H1 (cell line): ENCODE measurements at regions not wholly inside any gene's neighbourhood (a gene's known extent, or its start where the extent isn't known, plus 50 kb on each side); places are given as distances from the start of the nearest gene placed in this dataset.
"Not testable (repeated sequence)": the region's sequence is repeated elsewhere in the genome, so short reads cannot be mapped to it uniquely, and the experiment has no call there.

Experiments
- CTCF ChIA-PET: fragments of 300-600 bp; sonication (Branson Sonifier 250); formaldehyde crosslinking; loops from one replicate; lab custom pipeline; 2021; ENCODE audit not compliant: partially characterized antibody; lab: Charles Lee
- POLR2A ChIA-PET: fragments of 300-600 bp; sonication (Branson Sonifier 250); formaldehyde crosslinking; loops from one replicate; lab custom pipeline; 2021; ENCODE audit warnings: inconsistent platforms; ENCODE audit not compliant: partially characterized antibody; lab: Charles Lee
- DNase-seq, 2 experiments: peaks; one replicate each; pipeline versions ENCODE4 v3.0.0 to v3.0.0-alpha.2; 2010 to 2022; ENCODE audit warnings: low spot score in 2 of 2, low read depth in 1 of 2, mixed read lengths in 1 of 2
- FAIRE-seq: peaks from 2 replicates; lab custom pipeline; 2011; peaks lifted over from hg19 to GRCh38; lab: Jason Lieb, UNC
- H2AFZ ChIP-seq: 2 replicates; pipeline ENCODE4 v1.8.1; 2012; ENCODE audit warnings: low read length, inconsistent platforms
- H2AK5ac ChIP-seq: 2 replicates; pipeline ENCODE4 v1.6.1; 2013; ENCODE audit warnings: low read depth, low read length
- H2BK120ac ChIP-seq: replicated peaks from 2 replicates; pipeline ENCODE3; 2013; ENCODE audit warnings: low read depth, low read length, inconsistent platforms
- H2BK12ac ChIP-seq: 2 replicates; pipeline ENCODE4 v1.6.1; 2013; ENCODE audit warnings: low read depth, low read length
- H2BK15ac ChIP-seq: 2 replicates; pipeline ENCODE4 v1.6.1; 2013; ENCODE audit warnings: low read length
- H2BK20ac ChIP-seq: 2 replicates; pipeline ENCODE4 v1.6.1; 2013; ENCODE audit warnings: low read length
- H2BK5ac ChIP-seq: 2 replicates; pipeline ENCODE4 v1.6.1; 2013; ENCODE audit warnings: low read depth, low read length
- H3K14ac ChIP-seq: 2 replicates; pipeline ENCODE4 v1.6.1; 2013; ENCODE audit warnings: inconsistent platforms; ENCODE audit not compliant: insufficient read length
- H3K18ac ChIP-seq: 2 replicates; pipeline ENCODE4 v1.6.1; 2013; ENCODE audit warnings: low read length; ENCODE audit errors: extremely low read depth
- H3K23ac ChIP-seq: 2 replicates; pipeline ENCODE4 v1.6.1; 2013; ENCODE audit warnings: inconsistent platforms; ENCODE audit not compliant: insufficient read length
- H3K23me2 ChIP-seq: 2 replicates; pipeline ENCODE4 v1.6.1; 2013; ENCODE audit warnings: low read depth, low read length
- H3K27ac ChIP-seq: 2 replicates; pipeline ENCODE4 v1.6.1; 2011; ENCODE audit warnings: low read depth, low read length, inconsistent platforms
- H3K27me3 ChIP-seq, 4 experiments: replicated peaks in 1 of 4; 1 replicate in 1 of 4; 2 replicates in 3 of 4; pipeline versions ENCODE4 v1.6.1 to v1.8.1; 2011 to 2013; ENCODE audit warnings: low read length in 3 of 4, mild to moderate bottlenecking in 3 of 4, inconsistent platforms in 2 of 4, mixed read lengths in 2 of 4, moderate library complexity in 1 of 4; ENCODE audit not compliant: control insufficient read depth in 3 of 4, insufficient read depth in 3 of 4; ENCODE audit errors: extremely low read depth in 1 of 4
- H3K36me3 ChIP-seq, 4 experiments: 2 replicates each; pipeline versions ENCODE4 v1.6.1 to v1.8.1; 2011 to 2013; ENCODE audit warnings: mild to moderate bottlenecking in 4 of 4, low read length in 3 of 4, moderate library complexity in 2 of 4, control low read depth in 1 of 4, inconsistent platforms in 1 of 4; ENCODE audit not compliant: insufficient read depth in 4 of 4, control insufficient read depth in 2 of 4
- H3K4ac ChIP-seq: replicated peaks from 2 replicates; pipeline ENCODE3; 2013; ENCODE audit warnings: low read length, low read depth, mixed read lengths, inconsistent platforms; ENCODE audit not compliant: insufficient read length
- H3K4me1 ChIP-seq, 4 experiments: replicated peaks in 1 of 4; 1 replicate in 1 of 4; 2 replicates in 3 of 4; pipeline versions ENCODE4 v1.6.1 to v1.8.1; 2011 to 2013; ENCODE audit warnings: low read length in 3 of 4, inconsistent platforms in 2 of 4, mixed read lengths in 1 of 4; ENCODE audit not compliant: insufficient read depth in 4 of 4, control insufficient read depth in 3 of 4
- H3K4me2 ChIP-seq, 2 experiments: 2 replicates each; pipeline versions ENCODE4 v1.6.1 to v1.8.1; 2011 to 2013; ENCODE audit warnings: low read depth in 2 of 2, low read length in 2 of 2, control low read depth in 1 of 2, inconsistent platforms in 1 of 2, mild to moderate bottlenecking in 1 of 2; ENCODE audit not compliant: insufficient read depth in 1 of 2
- H3K4me3 ChIP-seq, 4 experiments: fragments of 200-600, 300-600 bp in 1 of 4; sonication (generic), shearing (Covaris generic), sonication (Bioruptor Twin) in 1 of 4; 2 replicates each; pipeline versions ENCODE4 v1.5.1 to v1.8.1; 2011 to 2016; ENCODE audit warnings: low read length in 4 of 4, low read depth in 3 of 4, control low read depth in 2 of 4, inconsistent platforms in 2 of 4, mild to moderate bottlenecking in 2 of 4, mixed read lengths in 1 of 4, moderate library complexity in 1 of 4; ENCODE audit not compliant: insufficient read depth in 2 of 4; ENCODE audit errors: extremely low read depth in 1 of 4
- H3K56ac ChIP-seq: replicated peaks from 2 replicates; pipeline ENCODE3; 2013; ENCODE audit warnings: low read depth, mild to moderate bottlenecking, mixed read lengths, low read length, inconsistent platforms; ENCODE audit not compliant: insufficient read length
- H3K79me1 ChIP-seq: 2 replicates; pipeline ENCODE4 v1.6.1; 2013; ENCODE audit warnings: low read depth, low read length, control low read depth
- H3K79me2 ChIP-seq, 2 experiments: 2 replicates each; pipeline versions ENCODE4 v1.6.1 to v1.8.1; 2012 to 2013; ENCODE audit warnings: low read length in 2 of 2, mild to moderate bottlenecking in 2 of 2, inconsistent platforms in 1 of 2; ENCODE audit not compliant: insufficient read depth in 2 of 2, control insufficient read depth in 1 of 2
- H3K9ac ChIP-seq, 4 experiments: replicated peaks in 1 of 4; 1 replicate in 1 of 4; 2 replicates in 3 of 4; pipeline versions ENCODE4 v1.6.1 to v1.8.1; 2011 to 2013; ENCODE audit warnings: low read depth in 3 of 4, low read length in 3 of 4, control low read depth in 2 of 4, mild to moderate bottlenecking in 2 of 4, moderate library complexity in 2 of 4, inconsistent platforms in 1 of 4; ENCODE audit errors: extremely low read depth in 1 of 4
- H3K9me3 ChIP-seq, 2 experiments: 2 replicates each; pipeline versions ENCODE4 v1.6.1 to v1.8.1; 2012 to 2013; ENCODE audit warnings: mild to moderate bottlenecking in 2 of 2, moderate library complexity in 2 of 2, control low read depth in 1 of 2, inconsistent platforms in 1 of 2, low read depth in 1 of 2, low read length in 1 of 2, mixed read lengths in 1 of 2; ENCODE audit not compliant: insufficient read depth in 2 of 2
- H4K20me1 ChIP-seq, 2 experiments: replicated peaks in 1 of 2; 2 replicates each; pipeline versions ENCODE3 to v1.8.1; 2011 to 2013; ENCODE audit warnings: inconsistent platforms in 2 of 2, low read length in 2 of 2, mild to moderate bottlenecking in 1 of 2; ENCODE audit not compliant: insufficient read depth in 2 of 2, control insufficient read depth in 1 of 2
- H4K5ac ChIP-seq: 2 replicates; pipeline ENCODE4 v1.6.1; 2013; ENCODE audit warnings: low read length, low read depth, mixed read lengths, inconsistent platforms; ENCODE audit not compliant: insufficient read length
- H4K8ac ChIP-seq: 2 replicates; pipeline ENCODE4 v1.8.0; 2013; ENCODE audit warnings: mild to moderate bottlenecking, moderate library complexity, low read length, inconsistent platforms; ENCODE audit not compliant: insufficient read depth; ENCODE audit errors: extremely low read depth
- H4K91ac ChIP-seq: replicated peaks from 2 replicates; pipeline ENCODE3; 2013; ENCODE audit warnings: low read length, mixed read lengths, inconsistent platforms; ENCODE audit not compliant: insufficient read length
- WGBS, 2 experiments: shearing (Covaris generic) in 1 of 2; methylation state at CpG; one replicate each; pipeline versions ENCODE4 v1.1.6 to v1.1.7; 2013 to 2015; ENCODE audit warnings: low lambda C conversion rate in 2 of 2, mixed read lengths in 2 of 2, inconsistent platforms in 1 of 2, low coverage in 1 of 2, missing lambda C conversion rate in 1 of 2; ENCODE audit not compliant: insufficient replicate concordance in 2 of 2, insufficient coverage in 1 of 2, insufficient read length in 1 of 2; ENCODE audit errors: extremely low coverage in 1 of 2, missing lambda C conversion rate in 1 of 2; 5-methylcytosine and 5-hydroxymethylcytosine counted together

DNA sequence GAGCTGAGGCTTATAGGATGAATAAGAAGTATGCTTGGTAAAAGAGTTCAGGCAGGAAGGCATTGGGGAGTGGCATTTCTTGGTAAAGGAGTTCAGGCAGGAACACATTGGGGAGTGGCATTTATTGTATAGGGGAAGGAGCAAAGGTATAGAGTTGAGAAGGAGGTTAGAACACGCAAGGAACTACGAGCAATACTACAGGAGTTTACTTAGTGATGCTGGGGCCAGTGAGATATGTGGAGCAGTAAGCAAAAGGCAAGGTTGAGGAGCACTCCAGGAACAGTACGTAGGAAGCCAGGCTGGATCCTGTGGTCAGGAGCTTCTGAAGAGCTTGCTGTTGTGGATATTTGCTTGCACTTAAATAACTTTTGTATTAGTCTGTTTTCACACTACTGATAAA lies 202.2 kb upstream of the POMZP3 start:
- H3K4me1 ChIP-seq, H2AK5ac ChIP-seq, H4K91ac ChIP-seq, H3K9ac ChIP-seq, H3K9me3 ChIP-seq, H3K4me2 ChIP-seq, H3K4me3 ChIP-seq, H2BK15ac ChIP-seq, H3K23ac ChIP-seq, DNase-seq, H2AFZ ChIP-seq, H3K56ac ChIP-seq, FAIRE-seq, H3K27me3 ChIP-seq, H2BK20ac ChIP-seq, H4K20me1 ChIP-seq, H3K23me2 ChIP-seq, H3K79me2 ChIP-seq, H3K27ac ChIP-seq, H3K36me3 ChIP-seq, H2BK5ac ChIP-seq, H3K79me1 ChIP-seq, H4K8ac ChIP-seq, H3K14ac ChIP-seq, H2BK12ac ChIP-seq, H3K18ac ChIP-seq, H3K4ac ChIP-seq, H4K5ac ChIP-seq, POLR2A ChIA-PET, H2BK120ac ChIP-seq: not testable (repeated sequence)
- 83% methylated on average over 3 of the region's 3 CpGs; no CpG with 5 or more reads in 1 of the 2 experiments for WGBS, 2 experiments
- CTCF ChIA-PET: interaction anchor here (0.7 kb wide), 1 partner anchor 69 kb away, joined by 3 read pairs; no protein-coding TSS in a partner anchor

DNA sequence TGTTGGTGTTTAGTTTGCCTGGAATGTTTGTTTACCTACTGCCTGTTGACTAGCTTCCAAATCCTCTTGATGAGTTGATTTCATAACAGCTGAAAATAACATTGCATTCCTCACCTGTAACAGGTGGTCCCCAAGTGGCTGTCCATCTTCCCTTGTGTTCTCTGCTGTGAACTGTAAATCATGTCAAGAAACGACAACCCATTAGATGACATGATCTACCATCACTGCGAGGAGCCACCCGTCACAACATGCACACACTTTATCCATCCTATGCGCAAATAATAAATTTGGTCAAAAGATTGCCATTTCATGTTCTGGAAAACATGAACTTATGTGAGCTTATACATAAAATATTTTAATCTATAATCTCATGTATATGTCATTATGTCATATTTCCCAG lies 199.1 kb upstream of the POMZP3 start:
- H3K14ac ChIP-seq, H3K23ac ChIP-seq, H2BK5ac ChIP-seq, H2BK15ac ChIP-seq, H3K4me2 ChIP-seq, H2AFZ ChIP-seq, H2AK5ac ChIP-seq, H2BK20ac ChIP-seq, H2BK120ac ChIP-seq, H3K27me3 ChIP-seq, H3K9me3 ChIP-seq, H3K79me2 ChIP-seq, H3K4ac ChIP-seq, H3K4me1 ChIP-seq, H4K5ac ChIP-seq, H3K23me2 ChIP-seq, H3K56ac ChIP-seq, H4K91ac ChIP-seq, CTCF ChIA-PET, H3K27ac ChIP-seq, H4K8ac ChIP-seq, DNase-seq, H3K79me1 ChIP-seq, H4K20me1 ChIP-seq, H3K18ac ChIP-seq, POLR2A ChIA-PET, H2BK12ac ChIP-seq, H3K36me3 ChIP-seq, H3K4me3 ChIP-seq, H3K9ac ChIP-seq: not testable (repeated sequence)
- WGBS, 2 experiments: 98% methylated on average over 4 of the region's 4 CpGs; no CpG with 5 or more reads in 1 of the 2 experiments
- FAIRE-seq: peak; percentile 69
